ENCODE measurements at regions not wholly inside any gene's neighbourhood (a gene's known extent, or its start where the extent isn't known, plus 50 kb on each side); places are given as distances from the start of the nearest gene placed in this dataset.

- no peak overlapping the region for H3K27ac ChIP-seq (ENCODE audit: low read depth, low read length)
- H3K9ac ChIP-seq (ENCODE audit: low read depth, low read length): no peak overlapping the region
- H3K4me1 ChIP-seq (ENCODE audit: control insufficient read depth, insufficient read depth, low read length): peaks cover 5% of the 10 kb centered on the region
- no peak overlapping the region for H3K4me3 ChIP-seq (ENCODE audit: low read depth, low read length)
- no peaks in the 10 kb centered on the region for H3K27me3 ChIP-seq (ENCODE audit: control insufficient read depth, insufficient read depth, low read length)
- no peaks in the 10 kb centered on the region for H3K36me3 ChIP-seq (ENCODE audit: control insufficient read depth, insufficient read depth, low read length)
- no peaks in the 10 kb centered on the region for H3K9me3 ChIP-seq (ENCODE audit: control insufficient read depth, insufficient read depth, low read length)
Measured at GRCh38 chr5:74288038-74288437, 352.5 kb downstream of the ENC1 start.

DNA sequence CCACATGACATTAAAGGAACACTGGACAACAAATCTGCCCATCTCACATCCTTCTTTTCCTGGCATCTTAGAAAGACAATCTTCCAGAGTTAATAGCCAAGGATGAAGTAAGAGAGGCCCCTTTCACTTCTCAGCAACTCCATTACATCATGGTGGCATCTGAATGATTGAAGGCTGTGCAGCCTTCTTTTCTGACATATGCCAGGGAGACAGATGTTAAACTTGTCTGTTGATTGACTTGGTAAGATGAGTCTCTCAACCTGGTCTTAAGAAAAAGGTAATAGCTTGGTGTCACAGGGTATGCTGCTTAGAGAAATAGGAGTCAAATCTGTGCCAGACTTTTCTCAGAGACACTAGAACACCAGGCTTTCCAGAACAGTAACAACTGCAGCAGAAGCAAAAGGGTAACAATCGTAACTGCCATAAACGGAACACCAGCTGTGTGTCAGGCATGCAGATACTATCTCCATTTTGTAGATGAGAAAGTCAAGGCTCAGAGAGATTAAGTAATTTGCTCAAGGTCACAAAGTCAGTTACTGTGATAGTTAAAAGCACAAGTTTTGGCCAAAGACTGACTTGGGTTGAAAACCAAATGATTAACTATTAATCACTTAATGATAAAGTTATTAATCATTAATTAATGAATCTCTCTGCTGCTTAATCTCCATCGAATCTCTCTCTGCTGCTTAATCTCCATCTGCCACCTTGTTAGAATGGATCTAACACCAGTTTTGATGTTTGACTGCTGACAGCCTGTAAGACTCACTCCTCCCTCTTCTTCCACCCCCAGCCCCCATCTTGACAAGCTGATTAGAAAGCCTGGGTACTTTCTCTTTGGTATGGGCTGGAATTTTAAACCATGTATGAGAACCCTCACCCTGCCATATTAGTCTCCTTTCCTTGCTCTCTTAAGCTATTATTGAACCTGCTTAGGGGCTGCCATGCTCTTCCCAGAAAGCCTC is 353.5 kb downstream of the ENC1 start:
- Histone ChIP-seq H3K9ac (ENCODE audit: low read depth, low read length) (no peak overlapping the region), H3K9me3 (ENCODE audit: control insufficient read depth, insufficient read depth, low read length) (no peaks in the 10 kb centered on the region), H3K4me3 (ENCODE audit: low read depth, low read length) (no peak overlapping the region), H3K27me3 (ENCODE audit: control insufficient read depth, insufficient read depth, low read length) (no peaks in the 10 kb centered on the region), H3K36me3 (ENCODE audit: control insufficient read depth, insufficient read depth, low read length) (no peaks in the 10 kb centered on the region), H3K27ac (ENCODE audit: low read depth, low read length) (no peak overlapping the region), H3K4me1 (ENCODE audit: control insufficient read depth, insufficient read depth, low read length) (peaks cover 8% of the 10 kb centered on the region)

DNA sequence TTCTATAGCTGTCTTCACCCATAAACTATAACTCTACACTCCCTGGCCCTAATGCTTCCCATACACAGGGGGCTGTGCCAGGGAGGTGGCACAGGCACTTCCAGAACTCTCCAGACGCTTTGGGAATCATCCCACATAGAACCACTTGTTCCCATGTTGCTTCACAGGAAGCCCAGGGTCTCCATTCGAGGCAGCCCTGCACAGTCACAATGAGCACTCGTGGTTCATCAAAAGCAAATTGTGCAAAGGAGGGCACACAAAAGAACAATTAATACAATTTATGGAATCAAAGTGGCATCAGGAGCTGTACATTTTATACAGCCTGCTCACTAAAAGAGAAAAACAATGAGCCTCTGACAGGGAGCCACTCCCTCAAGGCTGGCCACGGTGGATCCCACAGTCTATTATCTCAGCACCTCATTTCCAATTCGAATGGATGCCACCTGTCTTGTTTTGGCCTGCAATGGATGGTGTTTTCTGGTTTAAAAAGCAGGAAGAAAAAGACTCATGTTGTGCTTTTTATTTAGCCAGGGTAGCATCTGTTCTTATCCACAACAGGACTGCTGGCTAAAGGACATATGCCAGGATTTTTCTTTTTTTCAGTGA is 354.8 kb downstream of the ENC1 start:
- H3K4me1 ChIP-seq (ENCODE audit: control insufficient read depth, insufficient read depth, low read length): peaks cover 8% of the 10 kb centered on the region
- no peaks in the 10 kb centered on the region for H3K27me3 ChIP-seq (ENCODE audit: control insufficient read depth, insufficient read depth, low read length)
- H3K9ac ChIP-seq (ENCODE audit: low read depth, low read length): no peak overlapping the region
- H3K27ac ChIP-seq (ENCODE audit: low read depth, low read length): no peak overlapping the region
- H3K9me3 ChIP-seq (ENCODE audit: control insufficient read depth, insufficient read depth, low read length): no peaks in the 10 kb centered on the region
- no peak overlapping the region for H3K4me3 ChIP-seq (ENCODE audit: low read depth, low read length)
- no peaks in the 10 kb centered on the region for H3K36me3 ChIP-seq (ENCODE audit: control insufficient read depth, insufficient read depth, low read length)

DNA sequence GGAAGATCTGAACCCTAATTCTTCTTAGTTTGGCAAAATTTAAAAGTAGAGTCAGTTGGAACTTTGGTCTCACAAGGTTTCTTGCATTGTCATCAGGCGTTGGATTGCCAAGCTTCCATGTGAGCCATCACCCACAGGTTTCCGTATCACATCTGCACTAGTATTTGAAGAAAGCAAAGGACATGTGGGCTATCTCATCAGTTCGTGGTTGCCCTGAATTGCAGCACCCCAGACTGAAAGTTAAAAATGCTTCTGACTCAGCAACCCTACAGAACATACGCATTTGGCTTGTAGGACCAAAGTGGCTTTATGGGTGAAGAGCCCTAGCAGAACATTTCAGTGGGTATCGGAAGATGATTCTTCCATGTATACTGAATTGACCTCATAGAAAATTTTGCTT is 358.0 kb downstream of the ENC1 start:
- Histone ChIP-seq H3K27me3 (ENCODE audit: control insufficient read depth, insufficient read depth, low read length) (no peaks in the 10 kb centered on the region), H3K4me1 (ENCODE audit: control insufficient read depth, insufficient read depth, low read length) (peaks cover 8% of the 10 kb centered on the region), H3K9ac (ENCODE audit: low read depth, low read length) (no peak overlapping the region), H3K36me3 (ENCODE audit: control insufficient read depth, insufficient read depth, low read length) (no peaks in the 10 kb centered on the region), H3K9me3 (ENCODE audit: control insufficient read depth, insufficient read depth, low read length) (no peaks in the 10 kb centered on the region), H3K27ac (ENCODE audit: low read depth, low read length) (no peak overlapping the region), H3K4me3 (ENCODE audit: low read depth, low read length) (no peak overlapping the region)

DNA sequence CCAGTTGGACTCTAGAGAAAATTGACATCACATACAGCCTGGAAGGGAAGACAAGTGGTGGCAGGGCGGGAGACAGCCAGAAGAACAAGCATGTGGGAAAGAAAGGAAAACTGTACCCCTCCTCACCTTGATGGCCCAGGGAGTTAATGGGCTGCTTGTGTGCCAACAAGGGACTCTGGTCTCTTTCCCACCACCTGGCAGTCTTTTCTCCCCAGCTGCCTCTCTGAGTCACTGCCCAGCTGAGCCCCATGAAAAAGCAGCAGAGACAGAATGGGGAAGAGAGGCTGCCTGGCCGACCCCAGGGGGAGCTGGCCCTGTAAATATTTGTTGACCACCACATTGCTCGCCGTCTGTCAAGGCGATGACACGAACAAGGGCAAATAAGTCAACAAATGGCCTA is 359.4 kb downstream of the ENC1 start:
- Histone ChIP-seq H3K4me1 (ENCODE audit: control insufficient read depth, insufficient read depth, low read length) (peaks cover 8% of the 10 kb centered on the region), H3K9ac (ENCODE audit: low read depth, low read length) (no peak overlapping the region), H3K4me3 (ENCODE audit: low read depth, low read length) (no peak overlapping the region), H3K27me3 (ENCODE audit: control insufficient read depth, insufficient read depth, low read length) (no peaks in the 10 kb centered on the region), H3K9me3 (ENCODE audit: control insufficient read depth, insufficient read depth, low read length) (no peaks in the 10 kb centered on the region), H3K27ac (ENCODE audit: low read depth, low read length) (no peak overlapping the region), H3K36me3 (ENCODE audit: control insufficient read depth, insufficient read depth, low read length) (no peaks in the 10 kb centered on the region)

- H3K27ac ChIP-seq (ENCODE audit: low read depth, low read length): no peak overlapping the region
Measured at GRCh38 chr5:74280306-74280705, 360.2 kb downstream of the ENC1 start.

GRCh38 chr5:74279244-74279643 is 361.3 kb downstream of the ENC1 start:
- no peaks in the 10 kb centered on the region for H3K36me3 ChIP-seq (ENCODE audit: control insufficient read depth, insufficient read depth, low read length)
- no peak overlapping the region for H3K9ac ChIP-seq (ENCODE audit: low read depth, low read length)
- no peaks in the 10 kb centered on the region for H3K27me3 ChIP-seq (ENCODE audit: control insufficient read depth, insufficient read depth, low read length)
- H3K27ac ChIP-seq (ENCODE audit: low read depth, low read length): no peak overlapping the region
- H3K4me1 ChIP-seq (ENCODE audit: control insufficient read depth, insufficient read depth, low read length): peaks cover 8% of the 10 kb centered on the region
- no peak overlapping the region for H3K4me3 ChIP-seq (ENCODE audit: low read depth, low read length)
- no peaks in the 10 kb centered on the region for H3K9me3 ChIP-seq (ENCODE audit: control insufficient read depth, insufficient read depth, low read length)

More at GRCh38 chr5:74280306-74280705, 360.2 kb downstream of the ENC1 start:
- H3K36me3 ChIP-seq (ENCODE audit: control insufficient read depth, insufficient read depth, low read length): no peaks in the 10 kb centered on the region
- no peaks in the 10 kb centered on the region for H3K27me3 ChIP-seq (ENCODE audit: control insufficient read depth, insufficient read depth, low read length)
- no peak overlapping the region for H3K4me3 ChIP-seq (ENCODE audit: low read depth, low read length)
- no peak overlapping the region for H3K9ac ChIP-seq (ENCODE audit: low read depth, low read length)
- H3K9me3 ChIP-seq (ENCODE audit: control insufficient read depth, insufficient read depth, low read length): no peaks in the 10 kb centered on the region
- peaks cover 8% of the 10 kb centered on the region for H3K4me1 ChIP-seq (ENCODE audit: control insufficient read depth, insufficient read depth, low read length)

DNA sequence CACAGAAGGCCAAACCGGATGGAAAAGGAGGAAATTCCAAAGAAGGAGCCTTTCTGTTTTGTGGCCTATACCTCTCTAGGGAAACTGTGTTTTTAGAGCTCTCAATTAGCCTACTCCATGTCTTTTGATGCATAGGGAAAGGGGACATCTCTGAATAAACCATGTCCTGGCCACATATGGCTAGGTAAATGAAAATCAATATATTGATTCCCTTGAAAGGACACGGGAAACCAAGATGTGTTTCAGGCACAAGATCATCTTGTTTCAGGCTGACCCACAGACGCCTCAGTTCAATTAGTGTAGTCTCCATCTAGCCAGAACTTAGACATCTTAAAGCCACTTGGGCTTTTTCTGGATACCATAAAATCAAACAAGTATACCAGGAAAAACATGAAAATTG is 363.1 kb downstream of the ENC1 start:
- Histone ChIP-seq H3K9ac (ENCODE audit: low read depth, low read length) (no peak overlapping the region), H3K27ac (ENCODE audit: low read depth, low read length) (no peak overlapping the region), H3K9me3 (ENCODE audit: control insufficient read depth, insufficient read depth, low read length) (no peaks in the 10 kb centered on the region), H3K4me1 (ENCODE audit: control insufficient read depth, insufficient read depth, low read length) (peaks cover 3% of the 10 kb centered on the region; the same call in 1 of the 2 replicates), H3K27me3 (ENCODE audit: control insufficient read depth, insufficient read depth, low read length) (no peaks in the 10 kb centered on the region), H3K36me3 (ENCODE audit: control insufficient read depth, insufficient read depth, low read length) (no peaks in the 10 kb centered on the region), H3K4me3 (ENCODE audit: low read depth, low read length) (no peak overlapping the region)

- Histone ChIP-seq H3K27ac (ENCODE audit: low read depth, low read length) (no peak overlapping the region), H3K9ac (ENCODE audit: low read depth, low read length) (no peak overlapping the region), H3K4me1 (ENCODE audit: control insufficient read depth, insufficient read depth, low read length) (peaks cover 11% of the 10 kb centered on the region; the same call in 1 of the 2 replicates), H3K27me3 (ENCODE audit: control insufficient read depth, insufficient read depth, low read length) (no peaks in the 10 kb centered on the region), H3K36me3 (ENCODE audit: control insufficient read depth, insufficient read depth, low read length) (no peaks in the 10 kb centered on the region), H3K4me3 (ENCODE audit: low read depth, low read length) (no peak overlapping the region), H3K9me3 (ENCODE audit: control insufficient read depth, insufficient read depth, low read length) (no peaks in the 10 kb centered on the region)
Measured at GRCh38 chr5:74275171-74275992, 365.1 kb downstream of the ENC1 start.

- H3K9me3 ChIP-seq (ENCODE audit: control insufficient read depth, insufficient read depth, low read length): no peaks in the 10 kb centered on the region
- no peak overlapping the region for H3K4me3 ChIP-seq (ENCODE audit: low read depth, low read length)
- H3K27me3 ChIP-seq (ENCODE audit: control insufficient read depth, insufficient read depth, low read length): no peaks in the 10 kb centered on the region
- H3K9ac ChIP-seq (ENCODE audit: low read depth, low read length): no peak overlapping the region
- peaks cover 13% of the 10 kb centered on the region; the same call in 1 of the 2 replicates for H3K4me1 ChIP-seq (ENCODE audit: control insufficient read depth, insufficient read depth, low read length)
- H3K27ac ChIP-seq (ENCODE audit: low read depth, low read length): no peak overlapping the region
- no peaks in the 10 kb centered on the region for H3K36me3 ChIP-seq (ENCODE audit: control insufficient read depth, insufficient read depth, low read length)
Measured at GRCh38 chr5:74274326-74274725, 366.2 kb downstream of the ENC1 start.
